OCI-LY1 (cell line): ENCODE measurements at regions not wholly inside any gene's neighbourhood (a gene's known extent, or its start where the extent isn't known, plus 50 kb on each side); places are given as distances from the start of the nearest gene placed in this dataset.

Experiments used
- H2AFZ ChIP-seq: fragments of 200-600 bp; sonication (generic), shearing (Covaris generic); 2 replicates; pipeline ENCODE4 v1.6.0; 2014; ENCODE audit warnings: antibody characterized with exemption, mild to moderate bottlenecking, low read length
- H3F3A ChIP-seq: fragments of 200-600 bp; sonication (generic), shearing (Covaris generic); 2 replicates; pipeline ENCODE4 v1.6.0; 2014; ENCODE audit warnings: mild to moderate bottlenecking, antibody characterized with exemption, low read length, moderate library complexity; ENCODE audit not compliant: insufficient read depth
- H3K27ac ChIP-seq: fragments of 200-600 bp; sonication (generic); 2 replicates; pipeline ENCODE4 v1.5.1; 2014; ENCODE audit warnings: low read length, mixed run types, mild to moderate bottlenecking, low read depth; ENCODE audit not compliant: poor library complexity, severe bottlenecking
- H3K27me3 ChIP-seq: fragments of 200-600 bp; sonication (generic); 2 replicates; pipeline ENCODE4 v1.6.0; 2014; ENCODE audit warnings: antibody characterized with exemption, mild to moderate bottlenecking, low read length, moderate library complexity; ENCODE audit not compliant: insufficient read depth
- H3K36me3 ChIP-seq: fragments of 200-600 bp; sonication (generic); 2 replicates; pipeline ENCODE4 v1.6.1; 2014; ENCODE audit warnings: mild to moderate bottlenecking, antibody characterized with exemption, low read length, moderate library complexity, mixed read lengths; ENCODE audit not compliant: insufficient read depth
- H3K4me1 ChIP-seq: fragments of 200-600 bp; sonication (generic); 2 replicates; pipeline ENCODE4 v1.5.1; 2014; ENCODE audit warnings: mild to moderate bottlenecking, low read length, moderate library complexity; ENCODE audit not compliant: insufficient read depth, severe bottlenecking
- H3K4me2 ChIP-seq: fragments of 200-600 bp; sonication (generic), shearing (Covaris generic); 2 replicates; pipeline ENCODE4 v1.6.1; 2014; ENCODE audit warnings: low read length
- H3K4me3 ChIP-seq: fragments of 200-600 bp; sonication (generic); 2 replicates; pipeline ENCODE4 v1.5.1; 2014; ENCODE audit warnings: low read length, low read depth, mild to moderate bottlenecking, mixed read lengths; ENCODE audit not compliant: poor library complexity, severe bottlenecking
- H3K79me2 ChIP-seq: fragments of 200-600 bp; shearing (Covaris generic); 2 replicates; pipeline ENCODE4 v1.6.1; 2016; ENCODE audit warnings: mixed run types, low read length, mixed read lengths; ENCODE audit not compliant: insufficient read depth
- H3K9ac ChIP-seq: fragments of 200-600 bp; sonication (generic), shearing (Covaris generic); 2 replicates; pipeline ENCODE4 v1.6.1; 2014; ENCODE audit warnings: mild to moderate bottlenecking, low read length, mixed read lengths
- H3K9me2 ChIP-seq: fragments of 200-600 bp; sonication (generic), shearing (Covaris generic); 2 replicates; pipeline ENCODE4 v1.6.1; 2014; ENCODE audit warnings: low read depth, mild to moderate bottlenecking, low read length, mixed read lengths
- H3K9me3 ChIP-seq: fragments of 200-600 bp; shearing (Covaris generic); 2 replicates; pipeline ENCODE4 v1.6.1; 2014; ENCODE audit warnings: low read length, mixed read lengths
- H4K20me1 ChIP-seq: fragments of 200-600 bp; sonication (generic), shearing (Covaris generic); 2 replicates; pipeline ENCODE4 v1.6.0; 2016; ENCODE audit warnings: mild to moderate bottlenecking, low read length; ENCODE audit not compliant: insufficient read depth
- CTCF ChIP-seq: fragments of 200-600 bp; sonication (generic), shearing (Covaris generic); IDR thresholded peaks from 2 replicates; pipeline ENCODE4 v1.5.1; 2017; ENCODE audit warnings: mild to moderate bottlenecking, antibody characterized with exemption, low read length, moderate library complexity, mixed read lengths
- EZH2 ChIP-seq: fragments of 200-600 bp; sonication (generic), shearing (Covaris generic); IDR thresholded peaks from 2 replicates; pipeline ENCODE4 v1.8.0; 2017; ENCODE audit warnings: borderline replicate concordance, mixed run types, mild to moderate bottlenecking, antibody characterized with exemption, low read length, moderate library complexity, mixed read lengths

- Histone ChIP-seq H3K27ac (no peak overlapping the region), H3K79me2 (no peaks in the 10 kb centered on the region), H3K9me2 (no peaks in the 10 kb centered on the region), H4K20me1 (no peaks in the 10 kb centered on the region), H3F3A (no peaks in the 10 kb centered on the region), H3K4me2 (no peak overlapping the region), H3K9ac (no peak overlapping the region), H3K4me3 (no peak overlapping the region), H3K36me3 (no peaks in the 10 kb centered on the region), H3K4me1 (no peaks in the 10 kb centered on the region), H3K9me3 (no peaks in the 10 kb centered on the region), H3K27me3 (no peaks in the 10 kb centered on the region), H2AFZ (no peak overlapping the region)
- TF ChIP-seq CTCF = peak; percentile 35; the same call in 1 of the 2 replicates
- TF ChIP-seq EZH2 = no peak
These were observed 290.6 kb upstream of the GRID2 start for GRCh38 chr4:92012899-92013867.

- H3K4me1 ChIP-seq = no peaks in the 10 kb centered on the region
- no peaks in the 10 kb centered on the region for H3K9me3 ChIP-seq
- H3K79me2 ChIP-seq = no peaks in the 10 kb centered on the region
- no peaks in the 10 kb centered on the region for H4K20me1 ChIP-seq
- no peak overlapping the region for H3K9ac ChIP-seq
- H2AFZ ChIP-seq = no peak overlapping the region
- no peaks in the 10 kb centered on the region for H3K9me2 ChIP-seq
- no peak overlapping the region for H3K4me3 ChIP-seq
- no peaks in the 10 kb centered on the region for H3K27me3 ChIP-seq
- H3K36me3 ChIP-seq = no peaks in the 10 kb centered on the region
- no peak overlapping the region for H3K27ac ChIP-seq
- no peak overlapping the region for H3K4me2 ChIP-seq
- no peak for TF ChIP-seq EZH2
- no peak for TF ChIP-seq CTCF
- H3F3A ChIP-seq = no peaks in the 10 kb centered on the region
These were observed 289.7 kb upstream of the GRID2 start for GRCh38 chr4:92014067-92014466.

- Histone ChIP-seq H3K36me3 (no peaks in the 10 kb centered on the region), H3F3A (no peaks in the 10 kb centered on the region), H2AFZ (no peak overlapping the region), H3K9me2 (no peaks in the 10 kb centered on the region), H3K4me3 (no peak overlapping the region), H3K27me3 (no peaks in the 10 kb centered on the region), H3K79me2 (no peaks in the 10 kb centered on the region), H4K20me1 (no peaks in the 10 kb centered on the region), H3K4me1 (no peaks in the 10 kb centered on the region), H3K9me3 (no peaks in the 10 kb centered on the region), H3K9ac (no peak overlapping the region), H3K4me2 (no peak overlapping the region), H3K27ac (no peak overlapping the region)
- TF ChIP-seq CTCF = no peak
- no peak for TF ChIP-seq EZH2
These were observed 282.6 kb upstream of the GRID2 start for GRCh38 chr4:92021203-92021602.
